ENCODE measurements at regions not wholly inside any gene's neighbourhood (a gene's known extent, or its start where the extent isn't known, plus 50 kb on each side); places are given as distances from the start of the nearest gene placed in this dataset.

GRCh38 chr7:82602066-82602465, 158.5 kb upstream of the CACNA2D1 start:
- no peak overlapping the region for H3K9ac ChIP-seq (ENCODE audit: low read depth, low read length, poor library complexity, severe bottlenecking)

GRCh38 chr7:82600531-82600930, 157.0 kb upstream of the CACNA2D1 start:
- peak overlapping the region; percentile 42 for H3K4me2 ChIP-seq (ENCODE audit: low read depth, low read length, poor library complexity, severe bottlenecking)
- no peaks in the 10 kb centered on the region for H3K36me3 ChIP-seq (ENCODE audit: insufficient read depth, low read length)

More at GRCh38 chr7:82602066-82602465, 158.5 kb upstream of the CACNA2D1 start:
- Histone ChIP-seq H4K20me1 (ENCODE audit: insufficient read depth, low read length, poor library complexity, severe bottlenecking) (no peaks in the 10 kb centered on the region), H3K4me2 (ENCODE audit: low read depth, low read length, poor library complexity, severe bottlenecking) (no peak overlapping the region), H3K4me3 (ENCODE audit: low read length, poor library complexity, severe bottlenecking) (no peak overlapping the region), H3K9me2 (replicated peaks; ENCODE audit: low read depth, low read length) (no peaks in the 10 kb centered on the region), H3K79me2 (ENCODE audit: insufficient read depth, low read length) (no peaks in the 10 kb centered on the region), H3K36me3 (ENCODE audit: insufficient read depth, low read length) (no peaks in the 10 kb centered on the region), H2AFZ (ENCODE audit: low read length) (no peak overlapping the region), H3K4me1 (ENCODE audit: insufficient read depth, low read length, poor library complexity, severe bottlenecking) (peaks cover 32% of the 10 kb centered on the region), H3F3A (ENCODE audit: low read depth) (no peaks in the 10 kb centered on the region), H3K9me3 (ENCODE audit: insufficient read depth, low read depth, low read length) (no peaks in the 10 kb centered on the region), H3K27me3 (ENCODE audit: insufficient read depth, low read length, poor library complexity, severe bottlenecking) (no peaks in the 10 kb centered on the region)
- no peak for TF ChIP-seq CTCF (conservative IDR thresholded peaks at IDR 0.05; ENCODE audit: low read length)
- TF ChIP-seq EZH2phosphoT487 (IDR thresholded peaks at IDR 0.05; ENCODE audit: borderline replicate concordance): no peak

GRCh38 chr7:82599895-82600294, 156.3 kb upstream of the CACNA2D1 start:
- H3K36me3 ChIP-seq (ENCODE audit: insufficient read depth, low read length): no peaks in the 10 kb centered on the region
- H3K27me3 ChIP-seq (ENCODE audit: insufficient read depth, low read length, poor library complexity, severe bottlenecking): no peaks in the 10 kb centered on the region
- peaks cover 8% of the 10 kb centered on the region; the same call in 1 of the 2 replicates for H3F3A ChIP-seq (ENCODE audit: low read depth)
- H3K4me2 ChIP-seq (ENCODE audit: low read depth, low read length, poor library complexity, severe bottlenecking): peak overlapping the region; percentile 42
- no peaks in the 10 kb centered on the region for H3K9me3 ChIP-seq (ENCODE audit: insufficient read depth, low read depth, low read length)
- H2AFZ ChIP-seq (ENCODE audit: low read length): no peak overlapping the region
- H3K4me3 ChIP-seq (ENCODE audit: low read length, poor library complexity, severe bottlenecking): no peak overlapping the region
- H3K4me1 ChIP-seq (ENCODE audit: insufficient read depth, low read length, poor library complexity, severe bottlenecking): peaks cover 51% of the 10 kb centered on the region
- H3K9me2 ChIP-seq (replicated peaks; ENCODE audit: low read depth, low read length): no peaks in the 10 kb centered on the region
- H3K79me2 ChIP-seq (ENCODE audit: insufficient read depth, low read length): no peaks in the 10 kb centered on the region
- no peak overlapping the region for H3K9ac ChIP-seq (ENCODE audit: low read depth, low read length, poor library complexity, severe bottlenecking)
- TF ChIP-seq CTCF (conservative IDR thresholded peaks at IDR 0.05; ENCODE audit: low read length): no peak
- TF ChIP-seq EZH2phosphoT487 (IDR thresholded peaks at IDR 0.05; ENCODE audit: borderline replicate concordance): no peak
- no peaks in the 10 kb centered on the region for H4K20me1 ChIP-seq (ENCODE audit: insufficient read depth, low read length, poor library complexity, severe bottlenecking)

More at GRCh38 chr7:82600531-82600930, 157.0 kb upstream of the CACNA2D1 start:
- no peaks in the 10 kb centered on the region for H3K27me3 ChIP-seq (ENCODE audit: insufficient read depth, low read length, poor library complexity, severe bottlenecking)
- H3K9ac ChIP-seq (ENCODE audit: low read depth, low read length, poor library complexity, severe bottlenecking): no peak overlapping the region
- no peaks in the 10 kb centered on the region for H3K9me2 ChIP-seq (replicated peaks; ENCODE audit: low read depth, low read length)
- H3K79me2 ChIP-seq (ENCODE audit: insufficient read depth, low read length): no peaks in the 10 kb centered on the region
- no peak for TF ChIP-seq EZH2phosphoT487 (IDR thresholded peaks at IDR 0.05; ENCODE audit: borderline replicate concordance)
- peak; percentile 52 for TF ChIP-seq CTCF (conservative IDR thresholded peaks at IDR 0.05; ENCODE audit: low read length)
- no peaks in the 10 kb centered on the region for H4K20me1 ChIP-seq (ENCODE audit: insufficient read depth, low read length, poor library complexity, severe bottlenecking)
- H3K9me3 ChIP-seq (ENCODE audit: insufficient read depth, low read depth, low read length): no peaks in the 10 kb centered on the region
- peaks cover 45% of the 10 kb centered on the region for H3K4me1 ChIP-seq (ENCODE audit: insufficient read depth, low read length, poor library complexity, severe bottlenecking)
- H2AFZ ChIP-seq (ENCODE audit: low read length): 0 out of 2 replicates have a peak overlapping the region, but pooled peaks have one; percentile 5
- peak overlapping the region; percentile 33 for H3K4me3 ChIP-seq (ENCODE audit: low read length, poor library complexity, severe bottlenecking)
- H3F3A ChIP-seq (ENCODE audit: low read depth): peaks cover 4% of the 10 kb centered on the region; the same call in 1 of the 2 replicates
